ENCODE measurements at regions not wholly inside any gene's neighbourhood (a gene's known extent, or its start where the extent isn't known, plus 50 kb on each side); places are given as distances from the start of the nearest gene placed in this dataset.
"Not testable (repeated sequence)": the region's sequence is repeated elsewhere in the genome, so short reads cannot be mapped to it uniquely, and the experiment has no call there.

- no peak for DNase-seq
These were observed 493.6 kb downstream of the PCNX1 start for GRCh38 chr14:71400871-71401321.

GRCh38 chr14:71402415-71402814, 495.2 kb downstream of the PCNX1 start:
- DNase-seq = not testable (repeated sequence)

- DNase-seq = peak in 1 of 2 experiments; percentile 24
These were observed 496.4 kb downstream of the PCNX1 start for GRCh38 chr14:71403656-71404055.

- no peak for DNase-seq
These were observed 498.4 kb downstream of the PCNX1 start for GRCh38 chr14:71405676-71406075.

GRCh38 chr14:71408362-71409030, 501.2 kb downstream of the PCNX1 start:
- DNase-seq = no peak

GRCh38 chr14:71410578-71411284, 503.5 kb downstream of the PCNX1 start:
- no peak for DNase-seq

- DNase-seq = no peak
These were observed 504.0 kb downstream of the PCNX1 start for GRCh38 chr14:71411285-71411595.

GRCh38 chr14:71411738-71412137, 504.5 kb downstream of the PCNX1 start:
- no peak for DNase-seq

- DNase-seq = no peak
These were observed 507.6 kb downstream of the PCNX1 start for GRCh38 chr14:71414631-71415403.

GRCh38 chr14:71415404-71415690, 508.1 kb downstream of the PCNX1 start:
- DNase-seq = no peak

GRCh38 chr14:71416392-71416791, 509.1 kb downstream of the PCNX1 start:
- DNase-seq = no peak

GRCh38 chr14:71418532-71419245, 511.4 kb downstream of the PCNX1 start:
- no peak for DNase-seq

- no peak for DNase-seq
These were observed 508.7 kb upstream of the RGS6 start for GRCh38 chr14:71423481-71423880.

- DNase-seq = no peak
These were observed 507.3 kb upstream of the RGS6 start for GRCh38 chr14:71424941-71425340.

GRCh38 chr14:71426001-71426400, 506.2 kb upstream of the RGS6 start:
- DNase-seq = no peak

- DNase-seq = no peak
These were observed 502.3 kb upstream of the RGS6 start for GRCh38 chr14:71429902-71430301.

- DNase-seq = no peak
These were observed 501.9 kb upstream of the RGS6 start for GRCh38 chr14:71430321-71430677.

- no peak for DNase-seq
These were observed 501.4 kb upstream of the RGS6 start for GRCh38 chr14:71430678-71431376.

GRCh38 chr14:71432334-71433110, 499.7 kb upstream of the RGS6 start:
- no peak for DNase-seq

GRCh38 chr14:71433303-71433702, 498.9 kb upstream of the RGS6 start:
- no peak for DNase-seq

GRCh38 chr14:71435641-71436040, 496.6 kb upstream of the RGS6 start:
- DNase-seq = not testable (repeated sequence)

GRCh38 chr14:71437870-71438269, 494.4 kb upstream of the RGS6 start:
- no peak for DNase-seq

Data from activated T-cell treated with anti-CD3 and anti-CD28 coated beads, Interleukin-2, amount 50 U/mL, for 48 hours (primary cell).